Transverse colon (tissue), 3 donors: ENCODE measurements at regions not wholly inside any gene's neighbourhood (a gene's known extent, or its start where the extent isn't known, plus 50 kb on each side); places are given as distances from the start of the nearest gene placed in this dataset.

Experiments used
- CTCF ChIP-seq, 5 experiments: fragments of 200-600 bp in 3 of 5; fragments of 450-650 bp in 2 of 5; sonication (generic) in 3 of 5; IDR thresholded peaks; 1 replicate in 2 of 5; 2 replicates in 3 of 5; pipeline ENCODE4 v1.5.1; 2016 to 2017; ENCODE audit warnings: antibody characterized with exemption in 5 of 5, inconsistent platforms in 3 of 5, mild to moderate bottlenecking in 2 of 5, moderate library complexity in 1 of 5
- POLR2A ChIP-seq: fragments of 450-650 bp; IDR thresholded peaks from one replicate; pipeline ENCODE4 v1.6.1; 2016; ENCODE audit warnings: antibody characterized with exemption, mild to moderate bottlenecking, moderate library complexity

- no peak for TF ChIP-seq POLR2A
- TF ChIP-seq CTCF (IDR thresholded peaks at IDR 0.05) = no peak
Measured at GRCh38 chr4:59068722-59069418, 1958.7 kb upstream of the IGFBP7 start.
